DND-41 (cell line): ENCODE measurements at regions not wholly inside any gene's neighbourhood (a gene's known extent, or its start where the extent isn't known, plus 50 kb on each side); places are given as distances from the start of the nearest gene placed in this dataset.

Experiments
- CTCF ChIP-seq: IDR thresholded peaks from 2 replicates; pipeline ENCODE4 v1.5.1; 2012; ENCODE audit warnings: borderline replicate concordance, low read length, moderate library complexity, mild to moderate bottlenecking; ENCODE audit not compliant: poor library complexity, severe bottlenecking; ENCODE audit errors: extremely low read depth
- EZH2 ChIP-seq: IDR thresholded peaks from 3 replicates; pipeline ENCODE4 v1.6.1; 2012; ENCODE audit warnings: borderline replicate concordance, low read depth, mild to moderate bottlenecking, moderate library complexity, low read length, inconsistent platforms; ENCODE audit not compliant: severe bottlenecking

GRCh38 chr6:119445666-119446065 lies 96.1 kb upstream of the MAN1A1 start:
- TF ChIP-seq CTCF (no peak), EZH2 (no peak)
